Breast epithelium (tissue), 4 donors: ENCODE measurements at regions not wholly inside any gene's neighbourhood (a gene's known extent, or its start where the extent isn't known, plus 50 kb on each side); places are given as distances from the start of the nearest gene placed in this dataset.
"Not testable (repeated sequence)": the region's sequence is repeated elsewhere in the genome, so short reads cannot be mapped to it uniquely, and the experiment has no call there.

Experiments
- DNase-seq, 2 donors: peaks; one replicate each; pipeline ENCODE4 v3.0.0-alpha.2; 2019; ENCODE audit warnings: low spot score in 2 of 2
- H3K27ac ChIP-seq, 2 donors: fragments of 200-600 bp; sonication (generic) in 1 of 2; one replicate each; pipeline ENCODE4 v1.5.1; 2016 to 2019; ENCODE audit warnings: mild to moderate bottlenecking in 1 of 2
- H3K27me3 ChIP-seq, 2 donors: fragments of 200-600 bp; sonication (generic) in 1 of 2; one replicate each; pipeline versions ENCODE4 v1.5.1 to v1.6.0; 2017 to 2019; ENCODE audit warnings: control low read depth in 1 of 2, mild to moderate bottlenecking in 1 of 2
- H3K36me3 ChIP-seq: fragments of 200-600 bp; one replicate; pipeline ENCODE4 v1.5.1; 2019
- H3K4me1 ChIP-seq, 2 donors: fragments of 200-600 bp; sonication (generic); one replicate each; pipeline ENCODE4 v1.5.1; 2016 to 2019; ENCODE audit warnings: control low read depth in 1 of 2
- H3K4me3 ChIP-seq, 3 donors: fragments of 200-600 bp; sonication (generic); 1 replicate in 2 of 3; 2 replicates in 1 of 3; pipeline ENCODE4 v1.5.1; 2016 to 2019; ENCODE audit warnings: mild to moderate bottlenecking in 3 of 3, moderate library complexity in 2 of 3
- H3K9me3 ChIP-seq, 2 donors: fragments of 200-600 bp; sonication (generic) in 1 of 2; one replicate each; pipeline ENCODE4 v1.5.1; 2016 to 2019; ENCODE audit warnings: control low read depth in 1 of 2
- POLR2A ChIP-seq: fragments of 450-650 bp; IDR thresholded peaks from one replicate; pipeline ENCODE4 v1.6.1; 2016; ENCODE audit warnings: antibody characterized with exemption, mild to moderate bottlenecking, moderate library complexity
- POLR2AphosphoS5 ChIP-seq, 3 donors: sonication (generic); formaldehyde crosslinking; IDR thresholded peaks; one replicate each; pipeline ENCODE4 v1.6.1; 2017; ENCODE audit warnings: antibody characterized with exemption in 3 of 3
- intact Hi-C: fragments of 100-400 bp; cut with DNase I; formaldehyde crosslinking; loops from one replicate; pipeline ENCODE4 v1.15.1; 2023; ENCODE audit warnings: low total_unique reads
- TF ChIP-seq, protein P1 (sequence below), 3 donors: fragments of 450-650 bp; IDR thresholded peaks; one replicate each; pipeline ENCODE4 v1.5.1; 2016 to 2017; ENCODE audit warnings: antibody characterized with exemption in 3 of 3, mild to moderate bottlenecking in 3 of 3, moderate library complexity in 3 of 3

DNA sequence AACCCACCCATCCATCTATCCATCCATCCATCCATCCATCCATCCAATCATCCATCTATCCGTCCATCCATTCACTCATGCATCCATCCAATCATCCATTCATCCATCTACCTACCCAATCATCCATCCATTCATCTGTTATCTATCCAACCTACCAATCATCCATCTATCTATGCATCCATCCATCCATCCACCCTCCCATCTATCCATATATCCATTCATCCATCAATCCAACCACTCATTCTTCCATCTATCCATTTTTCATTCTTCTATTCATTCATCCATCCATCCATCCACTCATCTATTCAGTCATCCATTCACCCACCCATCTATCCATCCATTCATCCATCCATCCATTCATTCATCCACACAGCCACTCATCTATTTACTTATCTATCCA lies 80.1 kb upstream of the SHOX start:
- Histone ChIP-seq H3K4me3 (no peak overlapping the region), H3K4me1 (no peaks in the 10 kb centered on the region), H3K9me3 (peaks cover 0 to 14% of the 10 kb centered on the region in 2 donors), H3K27me3 (peaks cover 0 to 4% of the 10 kb centered on the region in 2 donors), H3K36me3 (no peaks in the 10 kb centered on the region), H3K27ac (no peak overlapping the region)
- intact Hi-C loops: no loop called here
- DNase-seq: no peak
- TF ChIP-seq, protein P1, sequence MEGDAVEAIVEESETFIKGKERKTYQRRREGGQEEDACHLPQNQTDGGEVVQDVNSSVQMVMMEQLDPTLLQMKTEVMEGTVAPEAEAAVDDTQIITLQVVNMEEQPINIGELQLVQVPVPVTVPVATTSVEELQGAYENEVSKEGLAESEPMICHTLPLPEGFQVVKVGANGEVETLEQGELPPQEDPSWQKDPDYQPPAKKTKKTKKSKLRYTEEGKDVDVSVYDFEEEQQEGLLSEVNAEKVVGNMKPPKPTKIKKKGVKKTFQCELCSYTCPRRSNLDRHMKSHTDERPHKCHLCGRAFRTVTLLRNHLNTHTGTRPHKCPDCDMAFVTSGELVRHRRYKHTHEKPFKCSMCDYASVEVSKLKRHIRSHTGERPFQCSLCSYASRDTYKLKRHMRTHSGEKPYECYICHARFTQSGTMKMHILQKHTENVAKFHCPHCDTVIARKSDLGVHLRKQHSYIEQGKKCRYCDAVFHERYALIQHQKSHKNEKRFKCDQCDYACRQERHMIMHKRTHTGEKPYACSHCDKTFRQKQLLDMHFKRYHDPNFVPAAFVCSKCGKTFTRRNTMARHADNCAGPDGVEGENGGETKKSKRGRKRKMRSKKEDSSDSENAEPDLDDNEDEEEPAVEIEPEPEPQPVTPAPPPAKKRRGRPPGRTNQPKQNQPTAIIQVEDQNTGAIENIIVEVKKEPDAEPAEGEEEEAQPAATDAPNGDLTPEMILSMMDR (IDR thresholded peaks at IDR 0.05): no peak
- TF ChIP-seq POLR2AphosphoS5 (IDR thresholded peaks at IDR 0.05): no peak
- no peak for TF ChIP-seq POLR2A

DNA sequence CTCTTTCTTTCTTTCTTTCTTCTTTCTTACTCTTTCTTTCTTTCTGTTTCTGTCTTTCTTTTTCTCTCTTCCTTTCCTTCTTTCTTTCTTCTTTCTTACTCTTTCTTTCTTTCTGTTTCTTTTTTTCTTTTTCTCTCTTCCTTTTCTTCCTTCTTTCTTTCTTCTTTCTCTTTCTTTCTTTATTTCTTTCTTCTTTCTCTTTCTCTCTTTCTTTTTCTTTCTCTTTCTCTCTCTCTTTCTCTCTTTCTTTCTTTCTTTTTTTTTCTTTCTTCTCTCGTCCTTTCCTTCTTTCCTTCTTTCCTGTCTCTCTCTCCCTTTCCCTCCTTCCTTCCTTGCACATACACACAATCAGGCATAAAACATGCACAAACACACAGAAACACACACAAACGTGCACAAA lies 79.3 kb upstream of the SHOX start:
- no peak overlapping the region for H3K27ac ChIP-seq
- no peak for DNase-seq
- no peaks in the 10 kb centered on the region for H3K27me3 ChIP-seq
- H3K4me1 ChIP-seq: no peaks in the 10 kb centered on the region
- peaks cover under 1 to 22% of the 10 kb centered on the region in 2 donors for H3K9me3 ChIP-seq
- TF ChIP-seq POLR2A (no peak), POLR2AphosphoS5 (IDR thresholded peaks at IDR 0.05) (no peak)
- TF ChIP-seq, protein P1 (IDR thresholded peaks at IDR 0.05): no peak
- H3K4me3 ChIP-seq: no peak overlapping the region
- H3K36me3 ChIP-seq: no peaks in the 10 kb centered on the region
- intact Hi-C loops: no loop called here

DNA sequence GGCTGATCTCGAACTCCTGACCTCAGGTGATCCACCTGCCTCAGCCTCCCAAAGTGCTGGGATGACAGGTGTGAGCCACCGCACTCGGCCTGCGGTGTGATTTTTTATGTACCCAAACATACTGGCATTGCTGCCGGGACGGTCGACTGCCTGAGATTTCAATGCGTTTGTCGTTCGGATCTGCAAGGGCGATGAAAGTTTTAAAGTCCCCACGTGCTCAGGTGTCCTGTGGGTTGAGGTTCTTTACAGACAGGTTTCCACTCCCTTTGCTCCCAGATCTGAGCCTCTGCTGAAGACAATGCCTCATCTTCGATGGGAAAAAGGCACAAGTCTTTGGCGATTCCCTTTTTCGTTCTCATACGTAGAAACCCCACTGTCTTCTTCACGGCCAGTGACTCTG lies 78.1 kb upstream of the SHOX start:
- Histone ChIP-seq H3K4me3 (no peak overlapping the region), H3K9me3 (peaks cover 2 to 24% of the 10 kb centered on the region in 2 donors), H3K36me3 (no peaks in the 10 kb centered on the region), H3K27me3 (no peaks in the 10 kb centered on the region), H3K27ac (no peak overlapping the region), H3K4me1 (no peaks in the 10 kb centered on the region)
- DNase-seq: no peak
- TF ChIP-seq POLR2AphosphoS5 (IDR thresholded peaks at IDR 0.05) (no peak), POLR2A (no peak)
- TF ChIP-seq, protein P1 (IDR thresholded peaks at IDR 0.05): no peak
- intact Hi-C loops: no loop called here

DNA sequence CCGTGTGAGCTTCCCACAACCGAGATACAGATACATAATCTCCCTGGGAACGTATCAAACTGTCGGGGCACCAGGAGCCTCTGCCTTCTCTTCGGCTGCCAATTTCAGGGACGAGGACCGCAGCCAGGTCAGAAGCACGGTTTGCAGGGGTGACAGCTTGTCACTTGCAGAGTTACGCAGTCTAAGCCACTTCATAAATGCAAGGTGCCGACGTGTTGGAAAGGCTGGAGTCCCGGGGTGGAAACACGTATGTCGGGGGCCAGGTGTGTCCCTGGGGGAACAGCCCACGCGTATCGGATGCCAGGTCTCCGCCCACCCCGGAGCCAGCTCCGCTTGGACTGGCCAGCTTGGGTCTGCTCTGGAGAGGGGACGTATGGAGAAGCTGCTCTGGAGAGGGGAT lies 76.3 kb upstream of the SHOX start:
- TF ChIP-seq POLR2AphosphoS5 (IDR thresholded peaks at IDR 0.05) (no peak), POLR2A (no peak)
- TF ChIP-seq, protein P1 (IDR thresholded peaks at IDR 0.05): no peak
- intact Hi-C loops: no loop called here
- Histone ChIP-seq H3K9me3 (peaks cover 2 to 12% of the 10 kb centered on the region in 2 donors), H3K27me3 (no peaks in the 10 kb centered on the region), H3K27ac (no peak overlapping the region), H3K4me1 (no peaks in the 10 kb centered on the region), H3K36me3 (no peaks in the 10 kb centered on the region), H3K4me3 (no peak overlapping the region)
- DNase-seq: no peak

DNA sequence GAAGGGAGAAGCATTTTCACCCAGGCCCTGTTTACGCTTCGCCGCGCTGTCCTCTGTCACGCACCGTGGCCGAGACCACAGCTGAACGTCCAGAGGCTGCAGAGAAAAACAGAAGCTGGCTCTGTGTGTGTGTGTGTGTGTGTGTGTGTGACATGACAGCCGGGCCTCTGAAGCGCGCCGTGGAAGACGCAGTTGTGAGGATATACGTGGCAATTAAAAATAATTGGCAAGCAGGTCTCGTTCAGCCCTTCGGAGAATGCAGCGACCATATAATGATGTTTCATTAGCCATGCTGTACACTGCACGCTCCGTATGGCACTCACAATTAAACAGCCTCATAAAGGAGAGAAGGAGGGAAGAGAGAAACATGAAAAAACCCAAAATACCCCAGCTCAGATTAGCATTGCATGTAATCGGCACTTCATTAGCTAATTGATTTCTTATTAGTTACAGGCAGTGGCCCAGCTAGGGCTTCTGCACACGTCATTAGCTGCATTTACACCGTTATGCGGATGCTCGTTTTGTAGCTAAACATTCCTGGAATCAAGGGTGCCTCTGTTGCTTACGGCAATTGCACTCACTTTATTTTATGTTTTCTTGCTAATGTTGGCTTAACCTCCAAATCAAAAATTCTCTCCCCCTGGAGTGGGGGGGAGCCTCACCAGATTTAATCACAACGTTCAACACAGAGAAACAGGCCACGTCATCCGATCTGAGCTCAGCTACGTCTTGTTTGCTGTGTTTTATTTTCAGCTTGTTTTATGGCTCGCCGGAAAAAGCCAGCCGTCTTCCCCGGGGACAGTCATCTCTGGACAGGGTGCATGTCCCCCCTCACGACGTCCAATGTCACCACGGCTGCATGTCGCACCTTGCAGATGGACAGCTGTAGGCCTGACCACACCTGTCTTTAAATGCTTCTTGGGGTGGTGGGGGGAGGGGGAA lies 74.6 kb upstream of the SHOX start:
- no peak overlapping the region for H3K4me3 ChIP-seq
- no peaks in the 10 kb centered on the region for H3K36me3 ChIP-seq
- peaks cover 2 to 10% of the 10 kb centered on the region in 2 donors for H3K9me3 ChIP-seq
- intact Hi-C loops: no loop called here
- H3K4me1 ChIP-seq: no peaks in the 10 kb centered on the region
- no peaks in the 10 kb centered on the region for H3K27me3 ChIP-seq
- DNase-seq: no peak
- H3K27ac ChIP-seq: no peak overlapping the region
- TF ChIP-seq, protein P1 (IDR thresholded peaks at IDR 0.05): no peak
- TF ChIP-seq POLR2A (no peak), POLR2AphosphoS5 (IDR thresholded peaks at IDR 0.05) (no peak)

DNA sequence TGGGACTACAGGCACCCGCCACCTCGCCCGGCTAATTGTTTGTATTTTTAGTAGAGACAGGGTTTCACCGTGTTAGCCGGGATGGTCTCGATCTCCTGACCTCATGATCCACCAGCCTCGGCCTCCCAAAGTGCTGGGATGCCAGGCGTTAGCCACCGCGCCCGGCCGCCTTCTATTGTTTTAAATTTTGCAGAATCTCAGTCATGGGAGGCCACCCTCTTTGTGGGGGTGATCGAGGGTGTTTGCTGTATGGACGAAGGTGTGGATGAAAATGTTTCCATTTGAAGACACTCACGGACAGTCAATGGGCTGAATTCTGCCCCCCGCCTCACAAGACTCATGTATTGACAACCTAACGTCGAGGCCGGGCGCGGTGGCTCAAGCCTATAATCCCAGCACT lies 73.0 kb upstream of the SHOX start:
- intact Hi-C loops, H3K36me3 ChIP-seq, H3K27ac ChIP-seq, DNase-seq, H3K4me1 ChIP-seq, H3K27me3 ChIP-seq, H3K9me3 ChIP-seq, H3K4me3 ChIP-seq: not testable (repeated sequence)

DNA sequence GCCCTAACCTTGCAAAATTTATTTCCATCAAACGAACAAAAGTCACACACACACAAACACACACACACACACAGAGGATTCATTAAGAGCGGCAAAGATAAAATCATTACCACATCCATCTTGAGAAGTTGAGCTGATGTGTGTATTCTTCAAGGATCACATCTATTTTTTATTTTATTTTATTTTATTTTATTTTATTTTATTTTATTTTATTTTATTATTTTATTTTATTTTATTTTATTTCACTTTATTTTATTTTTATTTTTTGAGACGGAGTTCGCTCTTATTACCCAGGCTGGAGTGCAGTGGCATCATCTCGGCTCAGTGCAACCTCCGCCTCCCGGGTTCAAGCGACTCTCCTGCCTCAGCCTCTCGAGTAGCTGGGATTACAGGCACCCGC lies 71.3 kb upstream of the SHOX start:
- H3K36me3 ChIP-seq, DNase-seq, H3K4me3 ChIP-seq, H3K27ac ChIP-seq, intact Hi-C loops, H3K9me3 ChIP-seq, H3K27me3 ChIP-seq, H3K4me1 ChIP-seq: not testable (repeated sequence)
